SJSA1 (cell line): ENCODE measurements at regions not wholly inside any gene's neighbourhood (a gene's known extent, or its start where the extent isn't known, plus 50 kb on each side); places are given as distances from the start of the nearest gene placed in this dataset.
"Not testable (repeated sequence)": the region's sequence is repeated elsewhere in the genome, so short reads cannot be mapped to it uniquely, and the experiment has no call there.

Experiments
- DNase-seq, 2 experiments: peaks; one replicate each; pipeline ENCODE4 v3.0.0-alpha.2; 2015 to 2020; ENCODE audit warnings: low spot score in 2 of 2, low read depth in 1 of 2
- H3K27ac ChIP-seq: fragments of 250-450 bp; sonication (Bioruptor Pico); 2 replicates; pipeline ENCODE4 v1.5.1; 2020; ENCODE audit warnings: mild to moderate bottlenecking, moderate library complexity
- H3K27me3 ChIP-seq: fragments of 250-450 bp; sonication (Bioruptor Pico); replicated peaks from 2 replicates; pipeline ENCODE4 v1.5.1; 2020; ENCODE audit warnings: mild to moderate bottlenecking, moderate library complexity
- H3K36me3 ChIP-seq: fragments of 250-450 bp; sonication (Bioruptor Pico); 2 replicates; pipeline ENCODE4 v1.5.1; 2020; ENCODE audit warnings: mild to moderate bottlenecking
- H3K4me1 ChIP-seq: fragments of 250-450 bp; sonication (Bioruptor Pico); replicated peaks from 2 replicates; pipeline ENCODE4 v1.6.1; 2021; ENCODE audit warnings: mild to moderate bottlenecking
- H3K4me3 ChIP-seq: fragments of 250-450 bp; sonication (Bioruptor Pico); 2 replicates; pipeline ENCODE4 v1.5.1; 2020; ENCODE audit warnings: mild to moderate bottlenecking
- H3K9me3 ChIP-seq: fragments of 250-450 bp; sonication (Bioruptor Pico); replicated peaks from 2 replicates; pipeline ENCODE4 v1.5.1; 2020; ENCODE audit warnings: mild to moderate bottlenecking

DNA sequence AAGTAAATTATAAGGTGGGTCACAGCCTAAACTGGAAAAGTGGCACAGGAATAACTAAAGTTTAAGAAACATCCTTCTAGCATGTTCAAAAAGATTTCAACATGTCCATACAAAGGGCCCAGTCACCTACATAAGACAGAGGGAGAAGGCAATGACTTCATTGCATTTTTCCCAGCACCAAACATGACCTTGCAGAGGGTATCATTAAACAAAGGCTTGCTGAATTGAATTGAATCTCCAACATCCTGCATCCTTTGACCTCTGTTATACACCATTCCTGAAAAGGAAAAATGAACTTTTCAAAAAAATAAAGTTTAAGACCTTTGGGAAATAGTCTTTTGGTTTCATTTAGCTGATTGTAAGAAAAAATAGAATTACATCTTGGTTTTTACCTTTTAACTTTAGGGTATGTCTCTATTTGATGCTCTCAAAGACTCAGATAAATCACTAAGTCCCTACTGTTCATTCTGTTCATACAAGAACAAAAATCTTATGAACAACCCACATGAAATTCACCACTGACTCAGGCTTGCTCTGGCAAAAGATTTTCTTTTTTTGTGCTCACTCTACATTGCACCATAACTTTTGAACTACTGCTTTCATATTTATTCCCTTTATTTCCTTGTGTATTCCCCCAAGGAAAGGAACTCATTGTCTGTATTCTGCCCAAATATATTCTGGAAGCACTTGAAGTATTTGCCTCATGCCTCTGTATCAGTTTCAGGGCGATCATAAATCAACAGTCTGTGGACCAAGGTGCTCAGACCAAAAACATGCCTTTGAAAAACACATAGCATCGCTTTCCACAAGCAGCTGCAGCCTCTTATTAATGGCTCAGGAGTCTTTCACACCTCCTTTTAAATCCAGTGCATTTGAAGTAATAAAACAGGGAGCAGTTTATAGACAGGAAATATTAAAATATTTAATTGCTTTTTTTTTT is 121.7 kb downstream of the DUSP6 start:
- Histone ChIP-seq H3K27me3 (no peaks in the 10 kb centered on the region), H3K27ac (no peak overlapping the region), H3K4me1 (0 out of 2 replicates have a peak, but pooled peaks cover 3% of the 10 kb centered on the region), H3K4me3 (no peak overlapping the region), H3K9me3 (no peaks in the 10 kb centered on the region), H3K36me3 (no peaks in the 10 kb centered on the region)
- no peak for DNase-seq

GRCh38 chr12:89228491-89228890 is 123.8 kb downstream of the DUSP6 start:
- Histone ChIP-seq H3K27ac (no peak overlapping the region), H3K36me3 (no peaks in the 10 kb centered on the region), H3K4me3 (no peak overlapping the region), H3K9me3 (no peaks in the 10 kb centered on the region), H3K4me1 (0 out of 2 replicates have a peak, but pooled peaks cover 3% of the 10 kb centered on the region), H3K27me3 (no peaks in the 10 kb centered on the region)
- no peak for DNase-seq

DNA sequence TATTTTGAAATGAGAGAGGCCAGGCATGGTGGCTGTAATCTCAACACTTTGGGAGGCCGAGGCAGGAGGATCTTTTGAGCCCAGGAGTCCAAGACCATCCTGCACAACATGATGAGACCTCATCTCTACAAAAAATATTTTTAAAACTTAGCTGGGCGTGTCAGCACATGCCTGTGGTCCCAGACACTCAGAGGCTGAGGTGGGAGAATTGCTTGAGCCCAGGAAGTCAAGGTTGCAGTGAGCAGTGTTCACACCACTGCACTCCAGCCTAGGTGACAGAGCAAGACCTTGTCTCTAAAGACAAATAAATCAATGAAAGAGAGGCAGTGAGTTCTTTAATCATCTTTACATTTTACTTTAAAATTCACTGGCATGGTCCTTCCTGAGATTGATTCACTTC is 124.5 kb downstream of the DUSP6 start:
- DNase-seq: no peak
- no peak overlapping the region for H3K27ac ChIP-seq
- no peak overlapping the region for H3K4me3 ChIP-seq
- no peaks in the 10 kb centered on the region for H3K9me3 ChIP-seq
- H3K27me3 ChIP-seq: no peaks in the 10 kb centered on the region
- H3K36me3 ChIP-seq: no peaks in the 10 kb centered on the region
- 0 out of 2 replicates have a peak, but pooled peaks cover 3% of the 10 kb centered on the region for H3K4me1 ChIP-seq

GRCh38 chr12:89225808-89226411 is 126.4 kb downstream of the DUSP6 start:
- no peak for DNase-seq
- H3K4me1 ChIP-seq: 0 out of 2 replicates have a peak, but pooled peaks cover 3% of the 10 kb centered on the region
- H3K27me3 ChIP-seq: no peaks in the 10 kb centered on the region
- H3K4me3 ChIP-seq: no peak overlapping the region
- H3K27ac ChIP-seq: no peak overlapping the region
- no peaks in the 10 kb centered on the region for H3K9me3 ChIP-seq
- H3K36me3 ChIP-seq: no peaks in the 10 kb centered on the region

- Histone ChIP-seq H3K27me3 (no peaks in the 10 kb centered on the region), H3K9me3 (no peaks in the 10 kb centered on the region), H3K36me3 (no peaks in the 10 kb centered on the region), H3K4me1 (0 out of 2 replicates have a peak, but pooled peaks cover 3% of the 10 kb centered on the region), H3K4me3 (no peak overlapping the region), H3K27ac (no peak overlapping the region)
- DNase-seq: no peak
Observed at GRCh38 chr12:89225401-89225800, 126.9 kb downstream of the DUSP6 start.

DNA sequence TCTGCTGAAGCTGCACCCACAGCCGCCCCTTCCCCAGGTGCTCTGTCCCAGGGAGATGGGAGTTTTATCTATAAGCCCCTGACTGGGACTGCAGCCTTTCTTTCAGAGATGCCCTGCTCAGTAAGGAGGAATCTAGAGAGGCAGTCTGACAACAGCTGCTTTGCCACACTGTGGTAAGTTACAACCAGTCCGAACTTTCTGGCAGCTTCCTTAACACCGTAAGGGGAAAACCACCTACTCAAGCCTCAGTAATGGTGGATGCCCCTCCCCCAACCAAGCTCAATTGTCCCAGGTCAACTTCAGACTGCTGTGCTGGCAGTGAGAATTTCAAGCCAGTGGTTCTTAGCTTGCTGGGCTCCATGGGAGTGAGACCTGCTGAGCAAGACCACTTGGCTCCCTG is 129.7 kb downstream of the DUSP6 start:
- not testable (repeated sequence) for H3K27me3 ChIP-seq, H3K4me1 ChIP-seq, H3K27ac ChIP-seq, H3K9me3 ChIP-seq, H3K4me3 ChIP-seq, DNase-seq, H3K36me3 ChIP-seq

DNA sequence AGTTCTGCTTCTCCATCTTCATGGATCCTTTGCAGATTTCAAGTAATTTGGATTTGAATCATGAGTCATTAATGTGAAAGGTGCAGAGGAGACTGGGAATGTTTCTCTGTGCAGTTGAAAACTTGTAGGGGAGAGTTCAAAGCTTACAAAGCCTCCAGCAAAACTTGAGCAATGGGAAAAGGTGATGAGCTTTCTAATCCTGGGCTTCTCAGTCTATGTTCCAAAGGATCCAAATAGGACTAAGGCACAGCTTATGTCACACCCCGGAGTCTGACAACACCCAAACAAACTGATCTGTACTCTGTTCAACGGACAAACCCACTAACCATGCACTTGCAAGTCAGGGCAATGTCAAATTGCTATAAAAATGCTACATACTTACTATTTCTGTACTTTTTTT is 134.8 kb downstream of the DUSP6 start:
- Histone ChIP-seq H3K27me3 (no peaks in the 10 kb centered on the region), H3K9me3 (no peaks in the 10 kb centered on the region), H3K27ac (no peak overlapping the region), H3K4me3 (no peak overlapping the region), H3K36me3 (no peaks in the 10 kb centered on the region), H3K4me1 (no peaks in the 10 kb centered on the region)
- DNase-seq: no peak

- H3K4me3 ChIP-seq: no peak overlapping the region
- H3K36me3 ChIP-seq: no peaks in the 10 kb centered on the region
- no peaks in the 10 kb centered on the region for H3K9me3 ChIP-seq
- H3K27ac ChIP-seq: no peak overlapping the region
- no peaks in the 10 kb centered on the region for H3K4me1 ChIP-seq
- DNase-seq: no peak
- no peaks in the 10 kb centered on the region for H3K27me3 ChIP-seq
Observed at GRCh38 chr12:89216211-89216952, 135.9 kb downstream of the DUSP6 start.

DNA sequence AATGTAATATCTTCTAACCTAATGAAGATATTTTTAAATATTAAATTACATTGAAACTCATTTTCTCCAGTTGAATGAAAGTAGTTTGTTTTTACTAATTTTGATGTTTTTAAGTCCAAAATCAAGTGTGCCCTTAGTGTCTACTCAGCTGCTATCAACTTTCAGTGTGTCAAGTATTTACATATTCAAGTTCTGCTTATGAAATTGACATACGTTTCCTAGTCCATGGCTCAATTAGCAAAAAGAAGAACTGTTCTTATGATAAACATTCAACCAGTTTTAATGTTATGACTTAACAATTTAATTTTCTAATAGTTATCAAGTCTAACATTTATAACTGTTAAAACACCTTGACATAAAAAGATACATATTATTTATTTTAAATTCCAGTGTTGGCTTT is 137.1 kb downstream of the DUSP6 start:
- H3K4me3 ChIP-seq: no peak overlapping the region
- no peaks in the 10 kb centered on the region for H3K27me3 ChIP-seq
- no peaks in the 10 kb centered on the region for H3K4me1 ChIP-seq
- H3K9me3 ChIP-seq: no peaks in the 10 kb centered on the region
- no peak for DNase-seq
- no peak overlapping the region for H3K27ac ChIP-seq
- no peaks in the 10 kb centered on the region for H3K36me3 ChIP-seq

GRCh38 chr12:89213747-89214146 is 138.6 kb downstream of the DUSP6 start:
- DNase-seq: no peak

DNA sequence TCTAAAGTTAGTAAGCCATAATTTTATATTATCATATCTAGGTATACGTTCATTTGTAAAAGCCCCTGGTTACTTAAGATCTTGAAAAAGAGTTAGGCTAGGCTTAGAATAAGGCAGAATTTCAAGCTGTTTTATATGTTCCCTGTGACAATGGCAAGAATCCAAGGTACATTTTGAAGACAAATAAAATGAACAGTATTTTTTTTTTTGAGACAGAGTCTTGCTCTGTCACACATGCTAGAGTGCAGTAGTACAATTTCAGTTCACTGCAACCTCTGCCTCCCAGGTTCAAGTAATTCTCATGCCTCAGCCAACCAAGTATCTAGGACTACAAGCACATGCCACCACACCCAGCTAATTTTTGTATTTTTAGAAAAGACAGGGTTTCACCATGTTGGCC is 139.2 kb downstream of the DUSP6 start:
- H3K36me3 ChIP-seq: no peaks in the 10 kb centered on the region
- no peak overlapping the region for H3K27ac ChIP-seq
- H3K4me1 ChIP-seq: no peaks in the 10 kb centered on the region
- no peaks in the 10 kb centered on the region for H3K27me3 ChIP-seq
- H3K9me3 ChIP-seq: no peaks in the 10 kb centered on the region
- no peak overlapping the region for H3K4me3 ChIP-seq
- no peak for DNase-seq

More at GRCh38 chr12:89213747-89214146, 138.6 kb downstream of the DUSP6 start:
- Histone ChIP-seq H3K36me3 (no peaks in the 10 kb centered on the region), H3K9me3 (no peaks in the 10 kb centered on the region), H3K27ac (no peak overlapping the region), H3K4me3 (no peak overlapping the region), H3K27me3 (no peaks in the 10 kb centered on the region), H3K4me1 (no peaks in the 10 kb centered on the region)

GRCh38 chr12:89212339-89212771 is 139.9 kb downstream of the DUSP6 start:
- Histone ChIP-seq H3K4me1 (no peaks in the 10 kb centered on the region), H3K27ac (no peak overlapping the region)
- DNase-seq: no peak

GRCh38 chr12:89211456-89211855 is 140.8 kb downstream of the DUSP6 start:
- H3K9me3 ChIP-seq: no peaks in the 10 kb centered on the region
- no peak for DNase-seq
- no peak overlapping the region for H3K4me3 ChIP-seq
- H3K4me1 ChIP-seq: no peaks in the 10 kb centered on the region
- H3K36me3 ChIP-seq: no peaks in the 10 kb centered on the region
- H3K27ac ChIP-seq: no peak overlapping the region
- H3K27me3 ChIP-seq: no peaks in the 10 kb centered on the region

More at GRCh38 chr12:89212339-89212771, 139.9 kb downstream of the DUSP6 start:
- Histone ChIP-seq H3K4me3 (no peak overlapping the region), H3K36me3 (no peaks in the 10 kb centered on the region), H3K9me3 (no peaks in the 10 kb centered on the region), H3K27me3 (no peaks in the 10 kb centered on the region)

GRCh38 chr12:89210277-89210676 is 142.0 kb downstream of the DUSP6 start:
- DNase-seq: no peak
- Histone ChIP-seq H3K27me3 (no peaks in the 10 kb centered on the region), H3K36me3 (no peaks in the 10 kb centered on the region), H3K4me3 (no peak overlapping the region), H3K9me3 (no peaks in the 10 kb centered on the region), H3K4me1 (no peaks in the 10 kb centered on the region), H3K27ac (no peak overlapping the region)
